Activated naive CD8-positive, alpha-beta T cell treated with anti-CD3 and anti-CD28 coated beads, Interleukin-2, amount 50 U/mL, for 24 hours (primary cell): ENCODE measurements at regions not wholly inside any gene's neighbourhood (a gene's known extent, or its start where the extent isn't known, plus 50 kb on each side); places are given as distances from the start of the nearest gene placed in this dataset.

Experiments used
- ATAC-seq: fragments of 150-1000 bp; cut with Tn5 transposase; one replicate; pipeline ENCODE4 v1.10.0; 2021
- DNase-seq: peaks from one replicate; pipeline ENCODE4 v3.0.0; 2021
- H3K27ac Mint-ChIP-seq: one replicate; pipeline ENCODE4 v1.8.0; 2021; ENCODE audit warnings: mild to moderate bottlenecking, mixed read lengths
- H3K27me3 Mint-ChIP-seq: one replicate; pipeline ENCODE4 v1.8.0; 2021; ENCODE audit warnings: mixed read lengths
- H3K36me3 Mint-ChIP-seq: one replicate; pipeline ENCODE4 v1.8.0; 2021; ENCODE audit warnings: low read depth, mixed read lengths
- H3K4me1 Mint-ChIP-seq: one replicate; pipeline ENCODE4 v1.8.0; 2021; ENCODE audit warnings: mixed read lengths
- H3K4me3 Mint-ChIP-seq: one replicate; pipeline ENCODE4 v1.8.0; 2021; ENCODE audit warnings: mild to moderate bottlenecking, moderate library complexity, mixed read lengths
- H3K9me3 Mint-ChIP-seq: one replicate; pipeline ENCODE4 v1.8.0; 2021; ENCODE audit warnings: mixed read lengths

GRCh38 chr2:106653465-106653864 lies 166.3 kb downstream of the CD8B2 start:
- no peaks in the 10 kb centered on the region for H3K4me1 Mint-ChIP-seq
- H3K4me3 Mint-ChIP-seq: no peak overlapping the region
- ATAC-seq (no peak), DNase-seq (no peak)
- H3K9me3 Mint-ChIP-seq: peaks cover 7% of the 10 kb centered on the region
- no peaks in the 10 kb centered on the region for H3K36me3 Mint-ChIP-seq
- no peak overlapping the region for H3K27ac Mint-ChIP-seq
- peaks cover 21% of the 10 kb centered on the region for H3K27me3 Mint-ChIP-seq

- H3K9me3 Mint-ChIP-seq: peaks cover 9% of the 10 kb centered on the region
- no peak for DNase-seq
Observed at GRCh38 chr2:106658616-106659015, 171.5 kb downstream of the CD8B2 start.

GRCh38 chr2:106664669-106665068 lies 177.5 kb downstream of the CD8B2 start:
- Mint-ChIP-seq H3K4me3 (no peak overlapping the region), H3K9me3 (no peaks in the 10 kb centered on the region), H3K27ac (no peak overlapping the region), H3K36me3 (peaks cover 2% of the 10 kb centered on the region), H3K4me1 (no peaks in the 10 kb centered on the region), H3K27me3 (peaks cover 5% of the 10 kb centered on the region)
- DNase-seq: no peak
- ATAC-seq: no peak

More at GRCh38 chr2:106658616-106659015, 171.5 kb downstream of the CD8B2 start:
- Mint-ChIP-seq H3K27me3 (peaks cover 8% of the 10 kb centered on the region), H3K4me3 (no peak overlapping the region), H3K36me3 (no peaks in the 10 kb centered on the region), H3K4me1 (no peaks in the 10 kb centered on the region), H3K27ac (no peak overlapping the region)
- no peak for ATAC-seq

- Mint-ChIP-seq H3K9me3 (peaks cover 7% of the 10 kb centered on the region), H3K27ac (no peak overlapping the region), H3K27me3 (peaks cover 3% of the 10 kb centered on the region), H3K4me1 (no peaks in the 10 kb centered on the region), H3K36me3 (peaks cover 2% of the 10 kb centered on the region), H3K4me3 (no peak overlapping the region)
- DNase-seq (no peak), ATAC-seq (no peak)
Observed at GRCh38 chr2:106667478-106668070, 180.4 kb downstream of the CD8B2 start.

GRCh38 chr2:106685180-106685897 lies 198.2 kb downstream of the CD8B2 start:
- Mint-ChIP-seq H3K4me1 (no peaks in the 10 kb centered on the region), H3K9me3 (peaks cover 10% of the 10 kb centered on the region), H3K27me3 (peaks cover 15% of the 10 kb centered on the region), H3K36me3 (no peaks in the 10 kb centered on the region), H3K4me3 (no peak overlapping the region), H3K27ac (no peak overlapping the region)
- no peak for DNase-seq
- no peak for ATAC-seq

- H3K27me3 Mint-ChIP-seq: peaks cover 16% of the 10 kb centered on the region
- DNase-seq (no peak), ATAC-seq (no peak)
- no peak overlapping the region for H3K4me3 Mint-ChIP-seq
- no peak overlapping the region for H3K27ac Mint-ChIP-seq
- H3K9me3 Mint-ChIP-seq: peaks cover 14% of the 10 kb centered on the region
- no peaks in the 10 kb centered on the region for H3K36me3 Mint-ChIP-seq
- no peaks in the 10 kb centered on the region for H3K4me1 Mint-ChIP-seq
Observed at GRCh38 chr2:106686814-106687213, 199.2 kb downstream of the ST6GAL2 start.

GRCh38 chr2:106694964-106695470 lies 190.9 kb downstream of the ST6GAL2 start:
- Mint-ChIP-seq H3K27ac (no peak overlapping the region), H3K4me1 (no peaks in the 10 kb centered on the region), H3K36me3 (no peaks in the 10 kb centered on the region), H3K4me3 (no peak overlapping the region), H3K9me3 (peaks cover 7% of the 10 kb centered on the region), H3K27me3 (peaks cover 5% of the 10 kb centered on the region)
- no peak for ATAC-seq
- DNase-seq: no peak

- no peak for DNase-seq
- no peak for ATAC-seq
- Mint-ChIP-seq H3K4me1 (no peaks in the 10 kb centered on the region), H3K36me3 (no peaks in the 10 kb centered on the region), H3K27ac (no peak overlapping the region), H3K9me3 (peaks cover 4% of the 10 kb centered on the region), H3K4me3 (no peak overlapping the region), H3K27me3 (peaks cover 4% of the 10 kb centered on the region)
Observed at GRCh38 chr2:106695919-106696318, 190.0 kb downstream of the ST6GAL2 start.

GRCh38 chr2:106700616-106701015 lies 185.4 kb downstream of the ST6GAL2 start:
- ATAC-seq (no peak), DNase-seq (no peak)
- Mint-ChIP-seq H3K27me3 (peaks cover 5% of the 10 kb centered on the region), H3K27ac (no peak overlapping the region), H3K36me3 (no peaks in the 10 kb centered on the region), H3K4me1 (no peaks in the 10 kb centered on the region), H3K9me3 (no peaks in the 10 kb centered on the region), H3K4me3 (no peak overlapping the region)

GRCh38 chr2:106701203-106702022 lies 184.6 kb downstream of the ST6GAL2 start:
- H3K9me3 Mint-ChIP-seq: no peaks in the 10 kb centered on the region
- H3K4me3 Mint-ChIP-seq: no peak overlapping the region
- DNase-seq (no peak), ATAC-seq (no peak)
- H3K36me3 Mint-ChIP-seq: no peaks in the 10 kb centered on the region
- H3K4me1 Mint-ChIP-seq: no peaks in the 10 kb centered on the region
- H3K27me3 Mint-ChIP-seq: peaks cover 4% of the 10 kb centered on the region
- H3K27ac Mint-ChIP-seq: no peak overlapping the region

- Mint-ChIP-seq H3K27ac (no peak overlapping the region), H3K4me3 (no peak overlapping the region), H3K9me3 (peaks cover 3% of the 10 kb centered on the region), H3K27me3 (peaks cover 4% of the 10 kb centered on the region), H3K4me1 (no peaks in the 10 kb centered on the region), H3K36me3 (no peaks in the 10 kb centered on the region)
- ATAC-seq: no peak
- DNase-seq: no peak
Observed at GRCh38 chr2:106703161-106703560, 182.8 kb downstream of the ST6GAL2 start.

- peaks cover 4% of the 10 kb centered on the region for H3K27me3 Mint-ChIP-seq
- ATAC-seq (no peak), DNase-seq (no peak)
- no peak overlapping the region for H3K27ac Mint-ChIP-seq
- no peaks in the 10 kb centered on the region for H3K4me1 Mint-ChIP-seq
- no peak overlapping the region for H3K4me3 Mint-ChIP-seq
- no peaks in the 10 kb centered on the region for H3K36me3 Mint-ChIP-seq
- peaks cover 3% of the 10 kb centered on the region for H3K9me3 Mint-ChIP-seq
Observed at GRCh38 chr2:106704798-106705197, 181.2 kb downstream of the ST6GAL2 start.

GRCh38 chr2:106705877-106706276 lies 180.1 kb downstream of the ST6GAL2 start:
- Mint-ChIP-seq H3K27ac (no peak overlapping the region), H3K4me1 (no peaks in the 10 kb centered on the region), H3K9me3 (peaks cover 3% of the 10 kb centered on the region), H3K36me3 (no peaks in the 10 kb centered on the region), H3K27me3 (peaks cover 4% of the 10 kb centered on the region), H3K4me3 (no peak overlapping the region)
- ATAC-seq (no peak), DNase-seq (no peak)

- H3K27me3 Mint-ChIP-seq: peaks cover 4% of the 10 kb centered on the region
- H3K27ac Mint-ChIP-seq: no peak overlapping the region
- ATAC-seq (no peak), DNase-seq (no peak)
- no peaks in the 10 kb centered on the region for H3K4me1 Mint-ChIP-seq
- H3K36me3 Mint-ChIP-seq: no peaks in the 10 kb centered on the region
- no peak overlapping the region for H3K4me3 Mint-ChIP-seq
- H3K9me3 Mint-ChIP-seq: peaks cover 3% of the 10 kb centered on the region
Observed at GRCh38 chr2:106706283-106706682, 179.7 kb downstream of the ST6GAL2 start.

GRCh38 chr2:106708209-106708608 lies 177.8 kb downstream of the ST6GAL2 start:
- Mint-ChIP-seq H3K9me3 (peaks cover 13% of the 10 kb centered on the region), H3K36me3 (no peaks in the 10 kb centered on the region), H3K4me1 (no peaks in the 10 kb centered on the region), H3K27me3 (peaks cover 4% of the 10 kb centered on the region), H3K27ac (no peak overlapping the region), H3K4me3 (no peak overlapping the region)
- DNase-seq (no peak), ATAC-seq (no peak)
